Adrenal gland (tissue), 9 donors: ENCODE measurements at regions not wholly inside any gene's neighbourhood (a gene's known extent, or its start where the extent isn't known, plus 50 kb on each side); places are given as distances from the start of the nearest gene placed in this dataset.

Experiments
- DNase-seq, 7 donors: peaks; one replicate each; pipeline ENCODE4 v3.0.0-alpha.2; 2019 to 2020
- H3K27ac ChIP-seq, 5 donors: fragments of 200-600 bp; sonication (generic) in 4 of 5; 1 replicate in 3 of 5; 2 replicates in 2 of 5; pipeline versions ENCODE4 v1.5.1 to v1.8.0; 2016 to 2020; ENCODE audit warnings: mild to moderate bottlenecking in 1 of 5
- H3K27me3 ChIP-seq: fragments of 200-600 bp; 2 replicates; pipeline ENCODE4 v1.8.0; 2021
- H3K36me3 ChIP-seq, 2 donors: fragments of 200-600 bp; replicated peaks in 1 of 2; 1 replicate in 1 of 2; 2 replicates in 1 of 2; pipeline versions ENCODE4 v1.5.1 to v1.8.0; 2018 to 2022
- H3K4me1 ChIP-seq, 2 donors: fragments of 200-600 bp; replicated peaks in 1 of 2; 1 replicate in 1 of 2; 2 replicates in 1 of 2; pipeline versions ENCODE4 v1.5.1 to v1.8.0; 2018 to 2021
- H3K4me3 ChIP-seq, 4 donors: fragments of 200-600 bp; sonication (generic) in 3 of 4; one replicate each; pipeline ENCODE4 v1.5.1; 2016 to 2018
- H3K9me3 ChIP-seq, 3 donors: fragments of 200-600 bp; sonication (generic) in 1 of 3; replicated peaks in 1 of 3; 1 replicate in 2 of 3; 2 replicates in 1 of 3; pipeline versions ENCODE4 v1.5.1 to v1.8.0; 2016 to 2021
- CTCF ChIP-seq, 6 experiments: fragments of 450-650 bp in 4 of 6; fragments of 200-600 bp in 2 of 6; sonication (generic) in 1 of 6; IDR thresholded peaks; 1 replicate in 5 of 6; 2 replicates in 1 of 6; pipeline versions ENCODE4 v1.5.1 to v1.8.0; 2016 to 2021; ENCODE audit warnings: antibody characterized with exemption in 6 of 6, mild to moderate bottlenecking in 2 of 6, moderate library complexity in 1 of 6
- POLR2A ChIP-seq, 2 donors: fragments of 450-650 bp; IDR thresholded peaks; one replicate each; pipeline ENCODE4 v1.6.1; 2017; ENCODE audit warnings: antibody characterized with exemption in 2 of 2, mild to moderate bottlenecking in 2 of 2, moderate library complexity in 1 of 2
- WGBS, 4 donors: extraction: QIAGEN DNeasy Blood & Tissue Kit in 2 of 4; methylation state at CpG; one replicate each; pipeline versions ENCODE4 v1.1.5 to v1.1.7; 2013 to 2017; 5-methylcytosine and 5-hydroxymethylcytosine counted together
- intact Hi-C, 2 donors: fragments of 100-400 bp; cut with DNase I; formaldehyde crosslinking; loops; one replicate each; pipeline versions ENCODE4 v1.14.1 to v1.15.0; 2022 to 2023
- donor health status: healthy with polysubstance abuse.
- donor health status: Bipolar disorder and iron deficiency.
- donor health status: DM: yes; HTN: yes; CAD: no.
- donor health status: DM: no; HTN: no; CAD: no.
- donor health status: DM: no; HTN: no; CAD: no.

- Histone ChIP-seq H3K27ac (no peak overlapping the region), H3K9me3 (no peaks in the 10 kb centered on the region), H3K4me3 (no peak overlapping the region), H3K36me3 (no peaks in the 10 kb centered on the region), H3K27me3 (no peaks in the 10 kb centered on the region), H3K4me1 (no peaks in the 10 kb centered on the region)
- WGBS, 4 donors, result 89 to 100% (median 94%) methylated on average over 1 of the region's 1 CpG
- TF ChIP-seq POLR2A (IDR thresholded peaks at IDR 0.05) (no peak), CTCF (IDR thresholded peaks at IDR 0.05) (no peak)
- no peak for DNase-seq
- intact Hi-C loops, result no loop called here
These were observed 408.5 kb upstream of the DCN start for GRCh38 chr12:91590966-91591638.

GRCh38 chr12:91588874-91589454 lies 406.3 kb upstream of the DCN start:
- Histone ChIP-seq H3K36me3 (no peaks in the 10 kb centered on the region), H3K9me3 (no peaks in the 10 kb centered on the region), H3K27me3 (no peaks in the 10 kb centered on the region), H3K27ac (no peak overlapping the region), H3K4me3 (no peak overlapping the region), H3K4me1 (no peaks in the 10 kb centered on the region)
- TF ChIP-seq POLR2A (IDR thresholded peaks at IDR 0.05) (no peak), CTCF (IDR thresholded peaks at IDR 0.05) (no peak)
- DNase-seq, result no peak
- WGBS, 4 donors, result 49 to 63% (median 53%) methylated on average over 2 of the region's 2 CpGs
- intact Hi-C loops, result no loop called here

GRCh38 chr12:91586015-91586414 lies 403.4 kb upstream of the DCN start:
- no peak for TF ChIP-seq POLR2A (IDR thresholded peaks at IDR 0.05)
- no peak for TF ChIP-seq CTCF (IDR thresholded peaks at IDR 0.05)
- Histone ChIP-seq H3K4me1 (no peaks in the 10 kb centered on the region), H3K27me3 (no peaks in the 10 kb centered on the region), H3K27ac (no peak overlapping the region), H3K9me3 (no peaks in the 10 kb centered on the region), H3K36me3 (no peaks in the 10 kb centered on the region), H3K4me3 (no peak overlapping the region)
- DNase-seq, result no peak
- WGBS, 4 donors, result 85 to 91% (median 89%) methylated on average over 5 of the region's 5 CpGs
- intact Hi-C loops, result no loop called here

- Histone ChIP-seq H3K27ac (no peak overlapping the region), H3K36me3 (no peaks in the 10 kb centered on the region), H3K4me1 (peaks cover 0 to 8% of the 10 kb centered on the region in 2 donors), H3K9me3 (no peaks in the 10 kb centered on the region), H3K4me3 (no peak overlapping the region), H3K27me3 (no peaks in the 10 kb centered on the region)
- TF ChIP-seq CTCF (IDR thresholded peaks at IDR 0.05), result no peak
- TF ChIP-seq POLR2A (IDR thresholded peaks at IDR 0.05), result no peak
- intact Hi-C loops, result no loop called here
- 97 to 99% (median 98%) methylated on average over 3 of the region's 3 CpGs for WGBS, 4 donors
- no peak for DNase-seq
These were observed 400.2 kb upstream of the DCN start for GRCh38 chr12:91582811-91583210.
